Hepatocyte (in vitro differentiated cells): ENCODE measurements at regions not wholly inside any gene's neighbourhood (a gene's known extent, or its start where the extent isn't known, plus 50 kb on each side); places are given as distances from the start of the nearest gene placed in this dataset.

Source experiments
- DNase-seq: peaks from one replicate; pipeline ENCODE4 v3.0.0-alpha.2; 2016; ENCODE audit warnings: low spot score
- H2AFZ ChIP-seq: fragments of 200-600 bp; sonication (generic); 2 replicates; pipeline ENCODE4 v1.6.0; 2016; ENCODE audit warnings: antibody characterized with exemption, mild to moderate bottlenecking
- H3K27ac ChIP-seq: fragments of 200-600 bp; sonication (generic); 2 replicates; pipeline ENCODE4 v1.5.1; 2016; ENCODE audit warnings: mild to moderate bottlenecking
- H3K27me3 ChIP-seq: fragments of 200-600 bp; sonication (generic); 2 replicates; pipeline ENCODE4 v1.6.1; 2016
- H3K36me3 ChIP-seq: fragments of 200-600 bp; sonication (generic); replicated peaks from 2 replicates; pipeline ENCODE4 v1.5.1; 2016; ENCODE audit warnings: low read depth; ENCODE audit not compliant: insufficient read depth
- H3K4me1 ChIP-seq: fragments of 200-600 bp; sonication (generic); 2 replicates; pipeline ENCODE4 v1.5.1; 2016; ENCODE audit warnings: mild to moderate bottlenecking, moderate library complexity; ENCODE audit not compliant: insufficient read depth
- H3K4me2 ChIP-seq: fragments of 200-600 bp; sonication (generic); 2 replicates; pipeline ENCODE4 v1.6.0; 2016
- H3K4me3 ChIP-seq: fragments of 200-600 bp; sonication (generic); 2 replicates; pipeline ENCODE4 v1.5.1; 2016; ENCODE audit warnings: mild to moderate bottlenecking
- H3K79me2 ChIP-seq: fragments of 200-600 bp; sonication (generic); 2 replicates; pipeline ENCODE4 v1.6.0; 2017; ENCODE audit warnings: mild to moderate bottlenecking
- H3K9me2 ChIP-seq: fragments of 200-600 bp; sonication (generic); replicated peaks from 2 replicates; pipeline ENCODE4 v1.6.0; 2017; ENCODE audit warnings: mild to moderate bottlenecking; ENCODE audit not compliant: insufficient read depth
- H3K9me3 ChIP-seq: fragments of 200-600 bp; sonication (generic); 2 replicates; pipeline ENCODE4 v1.5.1; 2016; ENCODE audit warnings: low read depth, mild to moderate bottlenecking
- H4K20me1 ChIP-seq: fragments of 200-600 bp; sonication (generic); 2 replicates; pipeline ENCODE4 v1.6.0; 2016; ENCODE audit warnings: mild to moderate bottlenecking; ENCODE audit not compliant: insufficient read depth, poor library complexity, severe bottlenecking
- CTCF ChIP-seq: fragments of 200-600 bp; sonication (generic); IDR thresholded peaks from 2 replicates; pipeline ENCODE4 v1.5.1; 2016; ENCODE audit warnings: antibody characterized with exemption, mild to moderate bottlenecking; ENCODE audit not compliant: poor library complexity
- EZH2 ChIP-seq: fragments of 200-600 bp; sonication (generic); IDR thresholded peaks from 2 replicates; pipeline ENCODE4 v1.6.1; 2016; ENCODE audit warnings: antibody characterized with exemption, mild to moderate bottlenecking, borderline replicate concordance
- EZH2phosphoT487 ChIP-seq: fragments of 200-600 bp; sonication (generic); IDR thresholded peaks from one replicate; pipeline ENCODE4 v1.6.1; 2018; ENCODE audit warnings: antibody characterized with exemption, mild to moderate bottlenecking, low read depth, moderate library complexity; ENCODE audit not compliant: unreplicated experiment, severe bottlenecking
- WGBS: methylation state at CpG from one replicate; pipeline ENCODE4 v1.1.6; 2016; ENCODE audit warnings: low lambda C conversion rate; ENCODE audit errors: missing lambda C conversion rate; 5-methylcytosine and 5-hydroxymethylcytosine counted together

GRCh38 chr18:41853280-41853679, 101.8 kb upstream of the PIK3C3 start:
- H3K27ac ChIP-seq, result no peak overlapping the region
- H3K4me2 ChIP-seq, result no peak overlapping the region
- H3K36me3 ChIP-seq, result no peaks in the 10 kb centered on the region
- H3K27me3 ChIP-seq, result no peaks in the 10 kb centered on the region
- no peak overlapping the region for H3K4me3 ChIP-seq
- DNase-seq, result no peak
- H3K9me3 ChIP-seq, result no peaks in the 10 kb centered on the region
- no peaks in the 10 kb centered on the region for H3K9me2 ChIP-seq
- 41% methylated on average over 1 of the region's 1 CpG for WGBS
- no peak overlapping the region for H2AFZ ChIP-seq
- H3K79me2 ChIP-seq, result no peaks in the 10 kb centered on the region
- H4K20me1 ChIP-seq, result no peaks in the 10 kb centered on the region
- TF ChIP-seq EZH2phosphoT487, result no peak
- TF ChIP-seq EZH2, result no peak
- no peaks in the 10 kb centered on the region for H3K4me1 ChIP-seq

DNA sequence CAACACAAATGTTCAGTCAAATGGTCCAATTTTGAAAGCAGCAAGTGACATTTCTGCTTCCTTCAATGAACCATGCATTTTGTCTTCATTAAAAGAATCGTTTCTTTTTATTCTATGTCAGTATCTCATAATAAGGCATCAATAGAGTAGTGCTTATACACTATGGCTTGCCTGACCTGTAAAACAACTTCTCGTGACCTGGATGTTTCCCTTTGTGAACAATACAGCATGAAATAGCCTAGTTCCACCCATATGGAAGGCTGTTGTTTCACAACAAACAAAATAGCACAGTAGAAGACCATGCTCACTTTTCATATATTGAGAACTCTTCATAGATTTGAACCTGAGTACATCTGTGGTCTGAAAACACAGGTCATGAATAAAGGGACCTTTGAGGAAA, 104.3 kb upstream of the PIK3C3 start:
- no peaks in the 10 kb centered on the region for H3K9me2 ChIP-seq
- no peak overlapping the region for H2AFZ ChIP-seq
- no peaks in the 10 kb centered on the region for H3K27me3 ChIP-seq
- H3K4me1 ChIP-seq, result no peaks in the 10 kb centered on the region
- H4K20me1 ChIP-seq, result no peaks in the 10 kb centered on the region
- TF ChIP-seq CTCF (no peak), EZH2phosphoT487 (no peak), EZH2 (no peak)
- 77% methylated on average over 2 of the region's 2 CpGs for WGBS
- no peaks in the 10 kb centered on the region for H3K9me3 ChIP-seq
- H3K36me3 ChIP-seq, result no peaks in the 10 kb centered on the region
- no peak overlapping the region for H3K4me3 ChIP-seq
- H3K4me2 ChIP-seq, result no peak overlapping the region
- H3K27ac ChIP-seq, result no peak overlapping the region
- DNase-seq, result no peak
- H3K79me2 ChIP-seq, result no peaks in the 10 kb centered on the region

- Histone ChIP-seq H3K4me2 (no peak overlapping the region), H3K4me1 (no peaks in the 10 kb centered on the region), H3K9me2 (no peaks in the 10 kb centered on the region), H3K79me2 (no peaks in the 10 kb centered on the region), H4K20me1 (no peaks in the 10 kb centered on the region), H3K36me3 (no peaks in the 10 kb centered on the region), H3K4me3 (no peak overlapping the region), H2AFZ (no peak overlapping the region), H3K27me3 (no peaks in the 10 kb centered on the region), H3K9me3 (no peaks in the 10 kb centered on the region), H3K27ac (no peak overlapping the region)
- DNase-seq, result no peak
- TF ChIP-seq EZH2phosphoT487, result no peak
- TF ChIP-seq CTCF, result no peak
- TF ChIP-seq EZH2, result no peak
- WGBS, result 68% methylated on average over 3 of the region's 3 CpGs
Observed at GRCh38 chr18:41849632-41850031, 105.4 kb upstream of the PIK3C3 start.

GRCh38 chr18:41845563-41845962, 109.5 kb upstream of the PIK3C3 start:
- no peaks in the 10 kb centered on the region for H4K20me1 ChIP-seq
- 51% methylated on average over 4 of the region's 4 CpGs for WGBS

More at GRCh38 chr18:41845563-41845962, 109.5 kb upstream of the PIK3C3 start:
- H3K4me2 ChIP-seq, result no peak overlapping the region
- no peaks in the 10 kb centered on the region for H3K9me2 ChIP-seq
- no peak overlapping the region for H2AFZ ChIP-seq
- H3K27me3 ChIP-seq, result no peaks in the 10 kb centered on the region
- H3K36me3 ChIP-seq, result no peaks in the 10 kb centered on the region
- H3K9me3 ChIP-seq, result no peaks in the 10 kb centered on the region
- no peak for DNase-seq
- H3K4me3 ChIP-seq, result no peak overlapping the region
- H3K79me2 ChIP-seq, result no peaks in the 10 kb centered on the region
- H3K27ac ChIP-seq, result no peak overlapping the region
- H3K4me1 ChIP-seq, result no peaks in the 10 kb centered on the region
- TF ChIP-seq EZH2 (no peak), EZH2phosphoT487 (no peak), CTCF (no peak)
